ENCODE measurements at regions not wholly inside any gene's neighbourhood (a gene's known extent, or its start where the extent isn't known, plus 50 kb on each side); places are given as distances from the start of the nearest gene placed in this dataset.
"Not testable (repeated sequence)": the region's sequence is repeated elsewhere in the genome, so short reads cannot be mapped to it uniquely, and the experiment has no call there.

DNA sequence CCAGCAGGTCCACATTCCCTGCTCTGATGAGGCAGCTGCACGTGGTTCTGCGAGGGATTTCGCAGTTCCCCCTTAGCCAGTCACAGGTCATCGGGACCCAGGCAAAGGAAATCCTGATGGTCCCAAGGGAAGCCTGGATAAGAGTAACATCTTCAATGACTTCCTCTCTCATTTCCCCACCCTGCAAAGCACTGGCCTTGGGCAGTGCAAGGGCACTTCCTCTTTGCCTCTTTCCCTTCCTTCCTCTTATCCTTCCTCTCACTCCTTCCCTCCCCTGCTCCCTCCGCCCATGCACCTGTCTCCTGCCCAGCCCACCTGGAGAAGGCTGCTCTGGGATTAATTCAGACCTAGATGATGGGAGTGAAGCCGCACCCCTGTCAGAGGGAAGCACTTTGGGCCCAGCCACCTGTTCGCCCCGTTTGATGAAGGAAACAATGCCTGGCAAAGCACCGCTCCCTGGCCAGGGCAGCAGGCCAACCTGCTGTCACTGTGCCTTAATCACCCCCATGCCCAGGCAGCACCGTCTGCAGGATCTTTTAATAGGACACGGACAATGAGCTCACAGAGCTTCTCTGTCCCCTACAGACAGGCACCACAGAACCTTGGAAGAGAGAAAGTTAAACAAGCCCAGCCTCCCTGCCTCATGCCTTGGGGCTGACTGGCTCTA, 113.5 kb upstream of the PABPC3 start:
- intact Hi-C loops (cut with micrococcal nuclease), result no loop called here
- peaks cover 0 to 2% (median 0%) of the 10 kb centered on the region in 11 donors for H3K9me3 Mint-ChIP-seq
- POLR2A ChIA-PET, result no interaction called here

DNA sequence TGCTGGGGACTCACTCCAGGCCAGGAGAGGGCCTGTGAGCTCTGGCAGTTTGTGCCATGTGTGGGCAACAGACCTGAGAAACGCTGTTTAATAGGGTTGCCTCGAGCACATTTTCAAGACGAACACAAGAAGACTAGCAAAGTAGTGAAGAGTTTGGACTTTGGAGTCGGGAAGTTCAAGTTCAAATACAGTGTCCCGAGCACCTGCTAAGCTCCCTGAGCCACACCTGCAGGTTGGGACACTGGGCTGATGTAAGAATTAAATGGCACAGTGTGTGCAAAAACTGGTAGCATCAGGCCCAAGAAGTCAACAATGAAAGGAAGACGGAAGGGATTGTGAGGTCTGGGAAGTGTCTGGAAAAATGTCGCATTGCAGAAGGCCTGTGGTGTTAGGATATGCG, 112.8 kb upstream of the PABPC3 start:
- H3K9me3 ChIP-seq (ENCODE audit: control insufficient read depth in 2 of 3, low read length in 3 of 3), result no peaks in the 10 kb centered on the region
- H3K4me3 ChIP-seq (ENCODE audit: low read length), result no peak overlapping the region
- Mint-ChIP-seq H3K9me3 (no peaks in the 10 kb centered on the region), H3K27me3 (peaks cover 35 to 51% (median 47%) of the 10 kb centered on the region in 5 donors), H3K27ac (no peak overlapping the region), H3K36me3 (no peaks in the 10 kb centered on the region), H3K4me1 (peaks cover 0 to 2% (median 0%) of the 10 kb centered on the region in 7 donors), H3K4me3 (no peak overlapping the region)
- ATAC-seq (no peak), DNase-seq (no peak)
- no peaks in the 10 kb centered on the region for H3K36me3 ChIP-seq (ENCODE audit: control insufficient read depth in 2 of 3, insufficient read depth in 3 of 3, low read length in 3 of 3)
- H3K27me3 ChIP-seq (ENCODE audit: control insufficient read depth in 2 of 2, insufficient read depth in 2 of 2, low read length in 2 of 2), result no peaks in the 10 kb centered on the region
- H3K4me1 ChIP-seq (ENCODE audit: control insufficient read depth in 2 of 2, insufficient read depth in 2 of 2, low read length in 2 of 2), result no peaks in the 10 kb centered on the region
- intact Hi-C loops (cut with micrococcal nuclease), result no loop called here
- ChIA-PET POLR2A (no interaction called here), CTCF (interaction anchor here (0.5 kb wide), 1 partner anchor 32 kb away, joined by 3 read pairs; no protein-coding TSS in a partner anchor)
- H3K27ac ChIP-seq (ENCODE audit: low read depth, low read length), result no peak overlapping the region

More for the DNA sequence above, 113.5 kb upstream of the PABPC3 start:
- no peaks in the 10 kb centered on the region for H3K27me3 ChIP-seq (ENCODE audit: control insufficient read depth in 2 of 2, insufficient read depth in 2 of 2, low read length in 2 of 2)
- H3K9me3 ChIP-seq (ENCODE audit: control insufficient read depth in 2 of 3, low read length in 3 of 3), result no peaks in the 10 kb centered on the region
- H3K4me1 ChIP-seq (ENCODE audit: control insufficient read depth in 2 of 2, insufficient read depth in 2 of 2, low read length in 2 of 2), result no peaks in the 10 kb centered on the region
- no peak overlapping the region for H3K27ac ChIP-seq (ENCODE audit: low read depth, low read length)
- ATAC-seq, result no peak
- DNase-seq, result no peak
- Mint-ChIP-seq H3K4me3 (no peak overlapping the region), H3K27me3 (peaks cover 35 to 47% (median 41%) of the 10 kb centered on the region in 5 donors), H3K4me1 (peaks cover 0 to 2% (median 0%) of the 10 kb centered on the region in 7 donors), H3K27ac (peak overlapping the region in 1 of 9 donors; percentile 25), H3K36me3 (no peaks in the 10 kb centered on the region)
- H3K4me3 ChIP-seq (ENCODE audit: low read length), result no peak overlapping the region
- CTCF ChIA-PET, result interaction anchor here (0.5 kb wide), 1 partner anchor 32 kb away, joined by 3 read pairs; no protein-coding TSS in a partner anchor
- H3K36me3 ChIP-seq (ENCODE audit: control insufficient read depth in 2 of 3, insufficient read depth in 3 of 3, low read length in 3 of 3), result no peaks in the 10 kb centered on the region

DNA sequence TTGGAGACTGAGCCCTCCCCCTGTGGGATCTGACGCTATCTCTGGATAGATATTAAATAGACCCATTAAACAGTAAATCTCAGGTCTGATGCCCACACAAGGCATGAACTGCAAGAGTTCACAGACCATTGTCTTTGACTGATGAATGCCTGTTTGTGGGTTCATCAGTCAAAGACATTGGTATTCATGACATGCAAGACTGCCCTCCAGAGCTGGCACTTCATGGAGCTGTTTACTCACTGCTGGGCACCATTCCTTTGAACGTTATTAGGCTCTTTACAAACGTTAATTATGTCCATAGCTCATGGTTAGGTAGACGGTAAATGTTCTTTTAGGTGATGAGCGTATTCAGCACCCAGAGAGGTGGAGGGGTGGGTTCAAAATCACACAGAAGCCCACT, 111.8 kb upstream of the PABPC3 start:
- Mint-ChIP-seq H3K9me3 (no peaks in the 10 kb centered on the region), H3K4me1 (peaks cover 0 to 4% (median 1%) of the 10 kb centered on the region in 7 donors), H3K4me3 (no peak overlapping the region), H3K27me3 (peaks cover 38 to 58% (median 54%) of the 10 kb centered on the region in 5 donors), H3K36me3 (no peaks in the 10 kb centered on the region), H3K27ac (no peak overlapping the region)
- no peak for DNase-seq
- Histone ChIP-seq H3K4me3 (ENCODE audit: low read length) (no peak overlapping the region), H3K27me3 (ENCODE audit: control insufficient read depth in 2 of 2, insufficient read depth in 2 of 2, low read length in 2 of 2) (no peaks in the 10 kb centered on the region), H3K36me3 (ENCODE audit: control insufficient read depth in 2 of 3, insufficient read depth in 3 of 3, low read length in 3 of 3) (no peaks in the 10 kb centered on the region), H3K4me1 (ENCODE audit: control insufficient read depth in 2 of 2, insufficient read depth in 2 of 2, low read length in 2 of 2) (no peaks in the 10 kb centered on the region), H3K27ac (ENCODE audit: low read depth, low read length) (no peak overlapping the region), H3K9me3 (ENCODE audit: control insufficient read depth in 2 of 3, low read length in 3 of 3) (no peaks in the 10 kb centered on the region)
- CTCF ChIA-PET, result no interaction called here
- ATAC-seq, result no peak
- intact Hi-C loops (cut with micrococcal nuclease), result no loop called here
- POLR2A ChIA-PET, result no interaction called here

DNA sequence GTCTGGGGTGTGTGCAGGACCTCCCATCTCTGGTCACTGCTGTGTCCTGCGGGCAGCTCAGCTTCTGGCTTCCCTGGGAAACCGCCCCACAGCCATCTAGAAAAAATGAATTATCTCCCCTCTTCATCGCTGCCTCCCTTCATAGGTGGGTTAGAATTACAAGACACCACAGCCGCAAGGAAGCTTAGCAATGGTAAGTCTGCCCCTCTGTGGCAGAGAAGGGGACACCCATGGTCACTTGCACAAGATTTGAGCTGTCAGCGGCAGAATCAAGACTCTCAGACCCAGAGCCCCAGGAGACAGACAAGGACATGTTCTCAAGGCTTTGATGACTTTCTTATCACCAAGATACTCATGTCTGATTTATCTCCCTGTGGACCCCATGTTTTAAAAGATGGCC, 110.8 kb upstream of the PABPC3 start:
- Mint-ChIP-seq H3K4me1 (peaks cover 0 to 4% (median 2%) of the 10 kb centered on the region in 7 donors), H3K27me3 (peaks cover 39 to 64% (median 56%) of the 10 kb centered on the region in 5 donors), H3K9me3 (no peaks in the 10 kb centered on the region), H3K4me3 (no peak overlapping the region), H3K36me3 (no peaks in the 10 kb centered on the region), H3K27ac (no peak overlapping the region)
- Histone ChIP-seq H3K36me3 (ENCODE audit: control insufficient read depth in 2 of 3, insufficient read depth in 3 of 3, low read length in 3 of 3) (no peaks in the 10 kb centered on the region), H3K27me3 (ENCODE audit: control insufficient read depth in 2 of 2, insufficient read depth in 2 of 2, low read length in 2 of 2) (no peaks in the 10 kb centered on the region), H3K9me3 (ENCODE audit: control insufficient read depth in 2 of 3, low read length in 3 of 3) (no peaks in the 10 kb centered on the region), H3K4me1 (ENCODE audit: control insufficient read depth in 2 of 2, insufficient read depth in 2 of 2, low read length in 2 of 2) (no peaks in the 10 kb centered on the region), H3K27ac (ENCODE audit: low read depth, low read length) (no peak overlapping the region), H3K4me3 (ENCODE audit: low read length) (no peak overlapping the region)
- ChIA-PET POLR2A (no interaction called here), CTCF (no interaction called here)
- DNase-seq (no peak), ATAC-seq (no peak)
- intact Hi-C loops (cut with micrococcal nuclease), result no loop called here

DNA sequence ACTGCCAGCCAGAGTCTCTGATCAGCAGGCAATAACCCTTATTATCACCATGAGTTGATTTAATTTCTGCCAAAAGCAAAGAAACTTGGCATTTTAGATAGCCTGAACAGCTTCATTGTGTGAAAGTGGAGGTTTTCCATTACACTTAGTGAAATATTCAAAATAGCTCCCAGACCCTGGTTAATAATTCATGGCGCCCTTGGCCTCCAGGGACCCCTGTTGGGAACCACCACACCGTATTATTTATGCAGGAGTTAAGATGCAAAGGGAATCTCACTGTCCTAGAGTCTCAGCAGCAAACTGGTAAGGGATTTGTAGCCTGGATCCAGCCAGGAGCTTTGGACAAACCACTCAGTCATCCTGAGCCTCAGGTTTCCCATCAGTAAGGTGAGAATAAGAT, 110.0 kb upstream of the PABPC3 start:
- Histone ChIP-seq H3K36me3 (ENCODE audit: control insufficient read depth in 2 of 3, insufficient read depth in 3 of 3, low read length in 3 of 3) (no peaks in the 10 kb centered on the region), H3K27me3 (ENCODE audit: control insufficient read depth in 2 of 2, insufficient read depth in 2 of 2, low read length in 2 of 2) (no peaks in the 10 kb centered on the region), H3K4me1 (ENCODE audit: control insufficient read depth in 2 of 2, insufficient read depth in 2 of 2, low read length in 2 of 2) (no peaks in the 10 kb centered on the region), H3K27ac (ENCODE audit: low read depth, low read length) (no peak overlapping the region), H3K9me3 (ENCODE audit: control insufficient read depth in 2 of 3, low read length in 3 of 3) (no peaks in the 10 kb centered on the region), H3K4me3 (ENCODE audit: low read length) (no peak overlapping the region)
- H3K4me1 Mint-ChIP-seq, result peaks cover 0 to 4% (median 2%) of the 10 kb centered on the region in 7 donors
- no peak overlapping the region for H3K27ac Mint-ChIP-seq
- ChIA-PET CTCF (interaction anchor here (1.0 kb wide), 1 partner anchor 10 kb away, joined by 3 read pairs; no protein-coding TSS in a partner anchor), POLR2A (no interaction called here)
- H3K9me3 Mint-ChIP-seq, result no peaks in the 10 kb centered on the region
- DNase-seq, result no peak
- no peak for ATAC-seq
- peaks cover 40 to 70% (median 59%) of the 10 kb centered on the region in 5 donors for H3K27me3 Mint-ChIP-seq
- no peak overlapping the region for H3K4me3 Mint-ChIP-seq
- H3K36me3 Mint-ChIP-seq, result no peaks in the 10 kb centered on the region
- intact Hi-C loops (cut with micrococcal nuclease), result no loop called here

DNA sequence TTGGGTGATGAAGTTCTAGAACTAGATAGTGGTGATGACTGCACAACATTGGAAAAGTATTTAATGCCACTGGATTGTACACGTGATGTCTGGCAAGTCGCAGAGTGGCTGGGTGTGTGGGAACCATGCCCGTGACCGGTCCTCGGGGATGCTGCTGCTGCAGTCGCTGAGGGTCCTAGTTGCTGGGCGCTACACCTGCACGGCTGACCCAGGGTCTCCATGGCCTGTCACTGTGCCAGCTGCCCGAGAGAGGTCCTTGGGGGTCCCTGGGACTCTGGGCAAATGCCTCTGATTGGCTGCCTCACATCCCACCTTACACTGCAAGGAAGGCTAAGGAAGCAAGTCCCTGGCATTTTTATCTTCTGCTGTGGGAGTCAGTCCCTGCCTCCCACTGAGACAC, 109.1 kb upstream of the PABPC3 start:
- Histone ChIP-seq H3K36me3 (ENCODE audit: control insufficient read depth in 2 of 3, insufficient read depth in 3 of 3, low read length in 3 of 3) (no peaks in the 10 kb centered on the region), H3K4me3 (ENCODE audit: low read length) (no peak overlapping the region), H3K27ac (ENCODE audit: low read depth, low read length) (no peak overlapping the region), H3K4me1 (ENCODE audit: control insufficient read depth in 2 of 2, insufficient read depth in 2 of 2, low read length in 2 of 2) (no peaks in the 10 kb centered on the region), H3K27me3 (ENCODE audit: control insufficient read depth in 2 of 2, insufficient read depth in 2 of 2, low read length in 2 of 2) (no peaks in the 10 kb centered on the region), H3K9me3 (ENCODE audit: control insufficient read depth in 2 of 3, low read length in 3 of 3) (no peaks in the 10 kb centered on the region)
- H3K4me3 Mint-ChIP-seq, result no peak overlapping the region
- H3K4me1 Mint-ChIP-seq, result peaks cover 0 to 4% (median 2%) of the 10 kb centered on the region in 7 donors
- no peaks in the 10 kb centered on the region for H3K36me3 Mint-ChIP-seq
- peaks cover 43 to 79% (median 64%) of the 10 kb centered on the region in 5 donors for H3K27me3 Mint-ChIP-seq
- no peak overlapping the region for H3K27ac Mint-ChIP-seq
- no peak for ATAC-seq
- DNase-seq, result no peak
- POLR2A ChIA-PET, result no interaction called here
- CTCF ChIA-PET, result interaction anchor here (1.0 kb wide), 1 partner anchor 9 kb away, joined by 3 read pairs; no protein-coding TSS in a partner anchor
- intact Hi-C loops (cut with micrococcal nuclease), result no loop called here
- H3K9me3 Mint-ChIP-seq, result no peaks in the 10 kb centered on the region

DNA sequence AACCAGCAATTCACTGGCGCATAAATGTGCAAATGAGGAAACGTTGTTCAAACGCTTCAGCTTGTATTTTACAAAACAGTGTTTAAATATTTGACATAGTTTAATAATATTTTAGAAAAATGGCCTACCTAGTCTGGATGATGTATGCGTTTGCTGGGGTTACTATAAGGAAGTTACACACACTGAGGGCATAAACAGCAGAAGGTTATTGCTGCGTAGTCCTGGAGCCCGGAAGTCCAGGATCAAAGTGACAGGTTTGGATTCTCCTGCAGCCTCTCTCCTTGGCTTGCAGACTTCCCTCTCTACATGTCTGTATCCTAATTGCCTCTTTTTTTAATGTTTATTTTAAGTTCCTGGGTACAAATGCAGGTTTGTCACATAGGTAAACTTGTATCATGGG, 106.0 kb upstream of the PABPC3 start:
- H3K36me3 ChIP-seq (ENCODE audit: control insufficient read depth in 2 of 3, insufficient read depth in 3 of 3, low read length in 3 of 3); H3K27me3 ChIP-seq (ENCODE audit: control insufficient read depth in 2 of 2, insufficient read depth in 2 of 2, low read length in 2 of 2); H3K27ac ChIP-seq (ENCODE audit: low read depth, low read length); H3K27ac Mint-ChIP-seq; H3K4me1 ChIP-seq (ENCODE audit: control insufficient read depth in 2 of 2, insufficient read depth in 2 of 2, low read length in 2 of 2); intact Hi-C loops (cut with micrococcal nuclease); H3K9me3 Mint-ChIP-seq; H3K4me3 Mint-ChIP-seq; POLR2A ChIA-PET; H3K9me3 ChIP-seq (ENCODE audit: control insufficient read depth in 2 of 3, low read length in 3 of 3); H3K4me1 Mint-ChIP-seq; H3K36me3 Mint-ChIP-seq; H3K4me3 ChIP-seq (ENCODE audit: low read length); DNase-seq; ATAC-seq; CTCF ChIA-PET: not testable (repeated sequence)
- peaks cover 41 to 59% (median 45%) of the 10 kb centered on the region in 5 donors for H3K27me3 Mint-ChIP-seq
